GM12892 (cell line): ENCODE measurements at regions not wholly inside any gene's neighbourhood (a gene's known extent, or its start where the extent isn't known, plus 50 kb on each side); places are given as distances from the start of the nearest gene placed in this dataset.
"Not testable (repeated sequence)": the region's sequence is repeated elsewhere in the genome, so short reads cannot be mapped to it uniquely, and the experiment has no call there.

ENCODE experiments used
- POLR2A ChIP-seq: IDR thresholded peaks from 2 replicates; pipeline ENCODE4 v1.6.1; 2011; ENCODE audit warnings: low read depth, low read length, control low read depth
- POLR2AphosphoS5 ChIP-seq: IDR thresholded peaks from 2 replicates; pipeline ENCODE4 v1.6.1; 2011; ENCODE audit warnings: low read depth, low read length, control low read depth

- not testable (repeated sequence) for TF ChIP-seq POLR2AphosphoS5, POLR2A
These were observed 148.6 kb upstream of the PDE4D start for GRCh38 chr5:60041996-60042664.
